ENCODE measurements at regions not wholly inside any gene's neighbourhood (a gene's known extent, or its start where the extent isn't known, plus 50 kb on each side); places are given as distances from the start of the nearest gene placed in this dataset.

GRCh38 chr12:87444039-87444438 is 585.2 kb downstream of the C12orf50 start:
- TF ChIP-seq EZH2 (IDR thresholded peaks at IDR 0.05; ENCODE audit: borderline replicate concordance, low read length) = no peak
- TF ChIP-seq CTCF (IDR thresholded peaks at IDR 0.05; ENCODE audit: low read length) = no peak

Data from OCI-LY1 (cell line).